Fibroblast of skin of abdomen (primary cell): ENCODE measurements at regions not wholly inside any gene's neighbourhood (a gene's known extent, or its start where the extent isn't known, plus 50 kb on each side); places are given as distances from the start of the nearest gene placed in this dataset.

Source experiments
- DNase-seq: peaks from one replicate; pipeline ENCODE4 v3.0.0-alpha.2; 2013

DNA sequence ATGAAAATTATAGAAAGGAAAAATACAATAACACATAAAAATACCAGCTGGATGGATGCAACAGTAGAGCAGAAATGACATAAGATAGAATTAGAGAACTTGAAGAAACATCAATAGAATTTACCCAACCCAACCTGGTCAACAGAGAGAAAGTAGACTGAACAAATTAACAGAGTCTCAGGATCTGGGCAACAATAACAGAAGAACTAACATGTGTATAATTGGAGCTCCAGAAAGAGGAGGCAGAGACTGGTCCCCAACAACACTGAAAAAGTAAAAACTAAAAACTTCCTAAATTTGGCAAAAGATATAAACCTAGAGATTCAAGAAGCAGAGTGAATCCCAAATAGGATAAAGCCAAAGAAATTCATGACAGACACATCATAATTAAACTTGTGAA is 458.8 kb downstream of the RPS24 start:
- DNase-seq: no peak

DNA sequence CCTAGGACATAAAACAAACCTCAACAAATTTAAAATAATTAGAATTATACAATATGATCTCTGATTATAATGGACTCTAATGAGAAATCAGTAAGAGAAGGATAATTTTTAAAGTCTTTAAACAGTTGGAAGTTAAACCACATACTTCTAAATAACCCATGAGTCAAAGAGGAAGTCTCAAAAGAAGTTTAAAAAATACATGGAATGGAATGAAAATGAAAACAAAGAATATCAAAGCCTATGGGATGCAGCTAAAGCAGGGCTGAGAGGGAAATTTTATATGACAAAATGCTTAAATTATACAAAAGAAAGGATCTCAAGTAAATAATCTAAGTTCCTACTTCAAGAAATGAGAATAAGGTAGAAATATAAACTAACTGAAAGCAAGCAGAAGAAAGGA is 460.5 kb downstream of the RPS24 start:
- no peak for DNase-seq

GRCh38 chr10:78502210-78502936 is 468.7 kb downstream of the RPS24 start:
- peak; percentile 55 for DNase-seq

DNA sequence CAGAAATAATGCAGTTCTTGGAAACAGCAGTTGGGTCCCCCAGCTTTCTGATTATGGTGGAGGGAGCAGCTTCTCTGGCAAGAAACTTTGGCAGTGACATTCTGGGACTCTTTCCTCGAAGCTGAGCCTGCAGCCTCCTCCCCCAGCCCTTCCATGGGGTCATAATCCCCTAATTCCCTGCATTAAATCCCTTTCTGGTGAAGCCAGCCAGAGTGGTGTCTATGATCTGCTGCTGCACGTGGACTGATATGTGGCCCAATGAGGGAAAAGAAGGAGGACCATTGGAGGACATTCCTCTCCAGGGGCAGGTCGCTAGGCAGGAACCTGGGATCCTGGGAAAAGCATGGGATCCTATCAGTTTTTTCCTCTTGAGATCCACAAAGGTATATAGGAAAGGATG is 470.5 kb downstream of the RPS24 start:
- no peak for DNase-seq

- DNase-seq: peak; percentile 13
Measured at GRCh38 chr10:78505657-78506056, 472.0 kb downstream of the RPS24 start.

GRCh38 chr10:78506614-78507013 is 473.0 kb downstream of the RPS24 start:
- no peak for DNase-seq

- DNase-seq: no peak
Measured at GRCh38 chr10:78507510-78508160, 474.0 kb downstream of the RPS24 start.

GRCh38 chr10:78508955-78509748 is 475.5 kb downstream of the RPS24 start:
- no peak for DNase-seq

GRCh38 chr10:78510566-78511323 is 477.1 kb downstream of the RPS24 start:
- DNase-seq: no peak

- peak; percentile 34 for DNase-seq
Measured at GRCh38 chr10:78511324-78512204, 477.9 kb downstream of the RPS24 start.

DNA sequence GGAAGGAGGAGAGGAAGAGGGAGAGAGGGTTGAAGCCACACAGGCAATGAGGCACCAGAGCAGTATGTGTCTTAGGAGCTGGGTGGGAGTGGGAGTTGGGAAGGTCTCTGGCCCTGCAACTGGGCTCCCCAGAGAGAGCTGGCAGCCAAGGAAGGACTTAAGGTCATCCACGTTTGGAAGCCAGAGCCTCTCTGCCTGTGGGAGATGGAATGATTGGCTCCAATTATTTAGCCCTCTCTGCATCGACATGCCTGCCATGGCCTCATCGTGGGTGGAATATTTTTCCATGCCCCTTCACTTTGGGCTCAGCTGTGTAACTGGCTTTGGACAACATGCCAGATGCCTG is 478.5 kb downstream of the RPS24 start:
- DNase-seq: no peak

- no peak for DNase-seq
Measured at GRCh38 chr10:78513330-78513729, 479.7 kb downstream of the RPS24 start.

GRCh38 chr10:78513986-78514385 is 480.3 kb downstream of the RPS24 start:
- DNase-seq: no peak

- DNase-seq: no peak
Measured at GRCh38 chr10:78514459-78514858, 480.8 kb downstream of the RPS24 start.

DNA sequence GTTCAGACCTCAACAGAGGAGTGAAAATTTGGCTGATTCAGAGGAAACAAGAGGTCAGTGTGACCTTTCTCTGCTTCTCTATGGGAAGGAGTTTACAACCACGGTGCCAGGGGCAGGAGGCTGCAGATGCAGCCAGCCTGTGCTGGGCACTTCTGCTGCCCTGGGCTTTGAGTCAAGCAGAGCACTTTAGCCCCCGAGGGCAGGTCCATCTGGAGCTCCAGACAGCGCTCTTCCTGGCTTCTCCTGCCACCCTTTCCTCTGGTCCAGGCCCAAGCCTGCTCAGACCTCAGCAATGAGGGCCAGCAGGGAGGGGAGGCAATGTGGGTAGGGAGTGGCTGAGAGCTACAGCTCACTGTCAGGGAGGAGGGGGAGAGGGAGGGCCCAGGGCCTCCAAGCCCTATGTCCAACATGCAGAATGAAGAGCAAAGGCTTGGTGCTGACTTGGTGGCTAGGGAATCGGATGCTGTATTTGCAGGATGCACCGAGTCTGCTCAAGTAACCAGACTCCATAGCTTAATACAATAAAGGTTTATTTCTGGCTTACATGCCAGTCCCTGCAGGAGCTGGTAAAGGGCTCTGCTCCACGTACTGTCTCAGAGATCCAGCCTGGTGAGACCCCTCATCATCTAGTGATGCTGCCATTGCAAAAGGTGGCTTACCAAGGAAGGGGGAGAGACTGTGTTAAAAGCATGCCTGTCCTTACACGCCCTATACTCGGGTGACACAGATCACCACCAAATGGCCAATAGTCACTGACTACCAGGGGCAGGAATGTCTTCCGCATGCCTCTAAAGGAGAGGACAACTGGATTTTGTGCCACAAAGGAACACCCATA is 481.6 kb downstream of the RPS24 start:
- no peak for DNase-seq

- no peak for DNase-seq
Measured at GRCh38 chr10:78515873-78516153, 482.1 kb downstream of the RPS24 start.

GRCh38 chr10:78516236-78516635 is 482.6 kb downstream of the RPS24 start:
- no peak for DNase-seq

GRCh38 chr10:78516756-78517155 is 483.1 kb downstream of the RPS24 start:
- no peak for DNase-seq

DNA sequence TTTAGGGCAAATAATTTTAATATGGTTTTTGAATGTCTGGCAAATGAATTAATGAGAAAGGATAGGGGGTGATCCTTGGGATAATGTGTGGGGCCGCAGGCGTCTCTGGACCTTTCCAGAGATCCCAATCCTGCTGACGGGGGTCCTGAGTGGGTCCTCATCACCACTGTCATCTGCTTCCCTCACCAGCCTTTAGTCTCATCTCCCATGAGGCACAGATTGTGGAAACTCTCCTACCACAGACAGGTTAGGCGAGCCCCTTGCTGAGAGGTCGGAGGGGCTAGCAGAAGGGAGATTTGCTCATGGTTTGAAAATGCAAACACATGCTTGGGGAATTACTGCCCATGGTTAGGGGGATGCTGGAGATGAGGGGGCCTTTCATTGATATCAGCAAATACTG is 484.6 kb downstream of the RPS24 start:
- DNase-seq: no peak

DNA sequence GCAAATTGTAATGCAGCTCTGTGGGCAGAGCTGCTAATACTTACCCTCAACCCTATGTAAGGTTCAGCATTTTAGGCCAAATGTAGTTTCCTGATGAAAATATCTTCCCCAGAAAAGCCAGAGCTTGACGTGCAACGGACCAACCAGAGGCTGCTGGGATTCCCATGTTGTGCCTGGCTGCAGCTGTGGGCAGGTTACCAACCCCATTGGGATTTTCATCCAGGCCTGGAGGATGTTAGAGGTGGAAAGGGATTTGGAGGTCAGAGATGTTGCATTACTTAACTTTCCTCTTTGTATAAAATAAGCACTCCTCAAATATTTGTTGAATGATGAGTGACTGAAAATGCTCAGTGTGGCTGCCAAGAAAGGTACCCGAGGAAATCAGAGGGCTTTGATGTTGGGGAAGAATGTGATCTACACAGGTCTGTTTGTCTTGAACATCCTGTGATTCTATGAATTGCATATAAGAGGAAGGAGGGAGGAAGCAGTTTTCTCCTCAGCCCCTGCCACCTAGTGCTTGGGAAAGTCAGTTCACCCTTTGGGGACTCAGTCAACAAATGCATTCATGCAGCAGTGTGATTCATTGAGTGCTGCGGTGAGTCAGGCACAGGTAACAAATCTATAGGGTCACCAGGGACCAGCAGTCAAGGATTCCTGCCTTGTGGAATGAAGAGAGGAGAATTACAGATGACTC is 487.2 kb downstream of the RPS24 start:
- peak; percentile 42 for DNase-seq

GRCh38 chr10:78523453-78523852 is 489.8 kb downstream of the RPS24 start:
- DNase-seq: no peak
